ELF-1 (cell line): ENCODE measurements at regions not wholly inside any gene's neighbourhood (a gene's known extent, or its start where the extent isn't known, plus 50 kb on each side); places are given as distances from the start of the nearest gene placed in this dataset.
A peak's percentile ranks its signal among the peaks of the same experiment; 100 is the strongest.
"Not testable (repeated sequence)": the region's sequence is repeated elsewhere in the genome, so short reads cannot be mapped to it uniquely, and the experiment has no call there.

Experiments used
- DNase-seq: peaks from one replicate; pipeline ENCODE4 v3.0.0-alpha.2; 2016; ENCODE audit warnings: low read depth, low spot score

DNA sequence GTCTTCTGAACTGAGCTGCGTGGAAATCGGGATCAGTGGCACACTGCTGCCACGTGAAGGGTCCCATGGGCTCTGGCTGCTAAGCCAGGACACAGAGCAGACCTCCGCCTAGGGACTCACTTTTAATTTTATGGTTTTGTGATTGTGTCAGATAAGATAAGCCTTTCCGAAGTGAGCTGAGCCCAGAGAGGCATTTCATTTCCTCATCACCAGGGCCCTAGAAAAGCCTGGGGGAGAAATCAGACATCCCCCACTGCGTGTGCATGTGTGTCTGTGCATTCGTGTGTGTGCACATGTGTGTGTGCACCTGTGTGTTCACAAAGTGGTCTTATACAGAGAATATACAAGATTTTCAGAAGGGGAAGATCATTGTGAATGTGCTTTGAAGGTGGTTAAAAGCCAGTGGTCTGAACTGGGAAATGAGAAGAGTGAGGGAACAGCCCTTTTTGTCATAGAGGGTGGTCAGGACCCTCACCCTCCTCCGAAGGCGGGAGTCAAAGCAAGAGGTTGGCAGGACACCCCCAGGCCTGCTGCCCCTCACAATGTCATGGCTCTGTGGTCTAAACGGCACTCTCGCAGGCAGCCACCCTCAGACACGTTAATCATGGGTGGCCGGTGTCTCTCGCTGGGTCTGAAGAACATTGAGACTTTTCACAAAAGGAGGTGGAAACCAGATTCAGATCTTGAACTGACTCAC lies 176.1 kb upstream of the PFKP start:
- peak; percentile 64 for DNase-seq

DNA sequence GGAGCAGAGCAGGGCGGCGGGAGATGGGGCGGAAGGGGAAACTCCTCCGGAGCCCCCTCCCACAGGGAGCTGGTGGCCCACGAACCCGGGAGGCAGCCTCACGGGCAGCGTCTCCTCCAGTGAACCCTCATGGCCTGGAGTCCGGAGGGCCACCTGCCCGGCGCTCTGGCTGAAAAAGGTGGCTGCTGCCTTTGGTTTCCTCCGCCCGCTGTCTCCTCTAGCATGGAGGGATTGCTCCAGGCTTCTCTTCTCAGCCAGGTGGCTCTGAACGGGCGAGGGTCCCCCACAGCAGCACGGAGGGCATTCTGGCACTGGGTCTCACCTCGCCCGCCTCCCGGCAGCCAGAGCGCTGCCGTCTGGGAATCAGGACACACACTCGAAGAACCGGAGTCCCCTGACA lies 177.3 kb upstream of the PFKP start:
- DNase-seq = no peak

GRCh38 chr10:2888403-2889004 lies 178.8 kb upstream of the PFKP start:
- DNase-seq = no peak

DNA sequence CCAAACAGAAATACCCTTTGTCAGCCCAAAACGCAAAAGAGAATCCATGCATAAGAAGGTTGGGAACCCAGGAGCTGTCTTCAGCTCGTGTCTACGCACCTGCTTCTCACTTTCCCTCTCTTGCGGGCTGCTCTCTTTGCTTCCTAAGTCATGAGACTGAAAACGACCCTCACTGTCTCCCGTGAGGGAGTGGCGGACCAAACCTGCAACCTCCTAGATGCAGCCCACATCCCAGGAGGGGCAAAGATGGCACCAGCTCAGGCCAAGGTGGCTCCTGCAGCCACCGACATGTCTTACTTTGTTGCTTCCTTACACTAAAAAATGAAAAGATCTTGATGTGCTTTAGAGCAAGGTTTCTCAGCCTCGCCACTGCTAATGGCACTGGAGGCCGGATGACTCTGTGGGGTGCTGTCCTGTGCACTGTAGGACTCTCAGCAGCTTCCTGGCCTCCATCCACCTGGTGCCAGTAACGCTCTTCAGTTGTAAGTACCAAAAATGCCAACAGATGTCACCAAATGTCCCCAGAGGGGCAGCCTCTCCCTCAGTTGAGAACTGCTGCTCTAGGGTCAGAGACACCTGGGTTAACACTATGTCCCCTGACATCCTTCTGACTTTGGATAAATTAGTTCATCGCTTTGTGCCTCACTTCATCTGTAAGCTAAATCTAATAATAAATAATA lies 179.8 kb upstream of the PFKP start:
- no peak for DNase-seq

- no peak for DNase-seq
Observed at GRCh38 chr10:2886662-2887061, 180.7 kb upstream of the PFKP start.

DNA sequence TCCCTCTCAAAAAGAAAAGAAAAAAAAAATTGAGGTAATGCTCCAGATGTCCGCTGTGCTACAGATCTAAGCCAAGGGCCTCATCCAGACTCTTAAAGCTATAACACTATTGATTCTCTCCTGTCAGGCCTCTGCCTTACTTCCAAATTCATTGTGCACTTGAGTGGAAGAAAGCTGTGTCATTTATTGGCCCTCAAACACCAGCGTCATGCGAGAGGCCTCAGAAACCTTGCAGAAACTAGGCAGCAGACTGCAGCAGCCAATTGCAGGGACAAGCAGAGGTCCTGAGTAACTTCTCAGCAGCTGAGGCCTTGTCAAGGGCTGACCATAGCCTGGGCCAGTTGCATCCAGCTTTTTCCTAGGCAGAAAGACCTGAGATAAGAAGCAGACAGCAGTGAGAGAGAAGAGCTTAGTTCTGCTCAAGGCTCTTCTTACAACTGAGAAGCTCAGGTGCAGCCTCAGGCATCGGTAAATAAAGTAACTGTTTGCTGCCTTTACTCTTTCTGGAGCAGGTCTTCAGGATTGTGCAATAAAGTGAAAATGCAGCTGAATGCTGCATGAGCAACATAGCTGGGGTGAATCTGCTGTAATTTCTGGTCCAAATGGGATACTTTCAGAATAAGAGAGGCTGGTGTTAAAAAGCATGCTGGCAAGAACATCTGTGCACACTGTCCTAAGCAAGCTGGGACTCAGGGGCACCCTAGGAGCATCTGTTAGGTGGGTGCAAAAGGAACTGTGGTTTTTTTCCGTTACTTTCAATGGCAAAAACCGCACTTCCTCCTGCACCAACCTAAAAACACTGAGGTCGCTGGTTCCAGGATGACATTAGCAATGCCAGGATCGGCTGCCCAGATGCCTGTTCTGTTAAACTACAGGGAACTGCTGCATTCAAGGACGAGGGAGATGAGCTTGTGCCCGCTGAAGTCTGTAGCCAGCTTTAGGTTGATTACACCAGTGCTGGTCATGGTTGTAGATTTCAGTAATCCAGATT lies 181.8 kb upstream of the PFKP start:
- peak; percentile 23 for DNase-seq

- not testable (repeated sequence) for DNase-seq
Observed at GRCh38 chr10:2883983-2884540, 183.3 kb upstream of the PFKP start.

- DNase-seq = no peak
Observed at GRCh38 chr10:2883238-2883637, 184.1 kb upstream of the PFKP start.

GRCh38 chr10:2882628-2883027 lies 184.7 kb upstream of the PFKP start:
- no peak for DNase-seq

- no peak for DNase-seq
Observed at GRCh38 chr10:2881720-2882620, 185.4 kb upstream of the PFKP start.

DNA sequence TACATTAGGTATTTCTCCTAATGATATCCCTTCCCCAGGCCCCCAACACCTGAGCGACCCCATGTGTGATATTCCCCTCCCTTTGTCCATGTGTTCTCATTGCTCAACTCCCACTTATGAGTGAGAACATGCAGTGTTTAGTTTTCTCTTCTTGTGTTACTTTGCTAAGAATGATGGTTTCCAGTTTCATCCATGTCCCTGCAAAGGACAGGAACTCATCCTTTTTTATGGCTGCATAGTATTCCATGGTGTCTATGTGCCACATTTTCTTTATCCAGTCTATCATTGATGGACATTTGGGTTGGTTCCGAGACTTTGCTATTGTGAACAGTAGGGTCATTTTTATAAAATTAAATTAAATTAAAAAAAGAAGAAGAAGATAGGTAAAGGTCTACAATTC lies 187.3 kb upstream of the PFKP start:
- not testable (repeated sequence) for DNase-seq

- no peak for DNase-seq
Observed at GRCh38 chr10:2878818-2879217, 188.5 kb upstream of the PFKP start.

- DNase-seq = no peak
Observed at GRCh38 chr10:2876032-2876431, 191.3 kb upstream of the PFKP start.

GRCh38 chr10:2874963-2875362 lies 192.4 kb upstream of the PFKP start:
- no peak for DNase-seq

- DNase-seq = no peak
Observed at GRCh38 chr10:2873769-2874168, 193.6 kb upstream of the PFKP start.

DNA sequence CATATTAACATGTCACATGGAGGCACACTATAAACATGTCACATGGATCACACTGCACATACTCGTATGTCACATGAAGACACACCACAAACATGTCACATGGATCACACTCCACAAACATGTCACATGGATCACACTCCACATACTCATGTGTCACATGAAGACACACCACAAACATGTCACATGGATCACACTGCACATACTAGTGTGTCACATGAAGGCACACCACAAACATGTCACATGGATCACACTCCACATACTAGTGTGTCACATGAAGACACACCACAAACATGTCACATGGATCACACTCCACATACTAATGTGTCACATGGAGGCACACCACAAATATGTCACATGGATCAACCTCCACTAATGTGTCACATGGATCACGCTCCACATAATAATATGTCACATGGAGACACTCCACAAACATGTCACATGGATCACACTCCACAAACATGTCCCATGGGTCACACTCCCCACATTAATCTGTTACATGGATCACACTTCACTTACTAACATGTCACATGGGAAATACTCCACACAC lies 195.6 kb upstream of the PFKP start:
- no peak for DNase-seq

DNA sequence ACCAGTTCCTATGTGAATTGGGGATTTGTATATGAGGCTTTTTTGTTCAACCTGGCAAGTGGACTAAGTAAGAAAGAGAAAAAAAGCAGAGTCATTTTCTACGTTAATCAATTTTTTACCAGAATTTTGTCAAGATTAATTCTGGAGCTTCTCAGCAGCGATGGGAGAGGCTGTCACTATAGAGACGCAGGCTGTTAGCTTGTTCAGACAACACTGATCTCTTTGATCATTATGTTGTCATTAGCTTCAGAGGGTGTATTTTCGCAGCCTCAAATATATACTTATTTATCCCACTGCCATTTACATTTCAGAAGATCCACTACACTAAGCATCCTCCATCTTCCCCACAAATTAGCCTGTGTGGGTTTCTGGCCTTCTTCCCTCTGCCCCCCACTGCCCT lies 196.7 kb upstream of the PFKP start:
- DNase-seq = no peak

DNA sequence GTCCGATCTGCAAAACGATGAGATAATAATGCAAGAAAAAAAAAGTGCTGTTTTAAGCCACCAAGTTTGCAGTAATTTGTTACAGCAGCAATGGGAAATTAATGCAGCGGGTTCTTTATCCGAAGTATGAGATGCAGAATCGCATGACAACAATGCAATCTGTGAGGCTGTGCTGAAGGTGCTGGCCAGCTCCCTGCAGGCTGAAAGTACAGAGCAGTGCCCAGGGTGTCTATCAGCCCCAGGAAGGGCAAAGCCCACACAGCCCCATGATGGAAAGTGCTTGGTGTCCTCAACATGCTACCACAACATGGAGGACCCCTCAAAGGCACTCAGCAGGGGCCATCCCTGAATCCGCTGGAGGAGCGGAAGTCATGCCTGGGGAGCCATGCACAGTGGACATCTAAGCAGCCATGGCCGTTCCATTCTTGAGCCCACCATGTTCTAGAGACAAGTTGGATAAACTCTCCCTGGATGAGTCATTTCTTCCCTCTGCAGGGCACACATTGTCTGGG lies 199.5 kb upstream of the PFKP start:
- DNase-seq = no peak

DNA sequence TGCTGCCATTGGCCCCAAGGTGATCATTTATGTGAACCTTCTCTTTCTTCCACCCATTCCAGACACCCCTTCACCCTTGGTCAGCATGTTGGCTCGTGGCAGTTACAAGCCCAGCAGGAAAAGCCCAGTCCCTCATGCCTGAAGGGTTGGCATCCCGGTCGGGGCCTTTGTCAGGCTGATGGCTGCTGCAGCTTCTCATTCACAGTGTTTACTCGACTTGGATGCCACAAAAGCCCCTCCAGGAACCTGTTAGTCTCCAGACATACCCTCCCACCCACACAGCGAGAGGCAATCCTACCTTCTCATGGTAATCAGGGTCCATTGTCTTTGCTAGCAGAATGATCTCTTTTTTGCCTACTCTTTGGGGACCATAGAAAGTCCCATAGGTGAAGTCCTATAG lies 200.8 kb upstream of the PFKP start:
- DNase-seq = peak; percentile 67

DNA sequence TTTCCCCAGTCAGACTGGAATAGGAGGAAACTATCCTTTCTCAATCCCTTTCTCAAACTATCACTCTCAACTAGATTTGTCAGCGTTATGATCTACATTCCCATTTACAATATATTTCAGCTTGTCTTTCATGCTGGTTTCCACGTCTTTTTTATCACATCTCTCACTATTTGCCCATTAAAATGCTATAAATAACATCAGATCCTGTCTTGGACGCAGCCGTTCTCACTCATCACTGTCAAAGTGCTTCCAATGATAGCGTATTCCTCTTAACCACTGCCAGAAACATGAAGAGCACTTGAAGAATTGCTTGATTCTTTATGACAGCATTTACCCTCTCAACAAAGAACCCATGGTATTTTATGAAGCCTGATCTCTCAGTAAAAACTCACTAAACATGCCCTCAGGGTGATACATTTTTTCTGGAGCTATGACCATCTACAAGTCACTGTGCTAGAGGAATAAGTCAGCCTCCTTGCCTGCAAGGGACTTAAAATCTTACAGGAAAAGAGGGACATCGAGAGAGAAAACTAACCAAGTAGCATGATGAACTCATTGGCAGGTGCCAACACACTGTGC lies 205.6 kb upstream of the PFKP start:
- no peak for DNase-seq
